ENCODE measurements at regions not wholly inside any gene's neighbourhood (a gene's known extent, or its start where the extent isn't known, plus 50 kb on each side); places are given as distances from the start of the nearest gene placed in this dataset.
"Not testable (repeated sequence)": the region's sequence is repeated elsewhere in the genome, so short reads cannot be mapped to it uniquely, and the experiment has no call there.

GRCh38 chr6:16950302-16950701, 151.5 kb upstream of the STMND1 start:
- DNase-seq (ENCODE audit: low read depth in 4 of 4, low spot score in 1 of 4), result no peak

- DNase-seq (ENCODE audit: low read depth in 4 of 4, low spot score in 1 of 4), result no peak
Measured at GRCh38 chr6:16949716-16950115, 152.1 kb upstream of the STMND1 start.

GRCh38 chr6:16948396-16948795, 153.5 kb upstream of the STMND1 start:
- no peak for DNase-seq (ENCODE audit: low read depth in 4 of 4, low spot score in 1 of 4)

DNA sequence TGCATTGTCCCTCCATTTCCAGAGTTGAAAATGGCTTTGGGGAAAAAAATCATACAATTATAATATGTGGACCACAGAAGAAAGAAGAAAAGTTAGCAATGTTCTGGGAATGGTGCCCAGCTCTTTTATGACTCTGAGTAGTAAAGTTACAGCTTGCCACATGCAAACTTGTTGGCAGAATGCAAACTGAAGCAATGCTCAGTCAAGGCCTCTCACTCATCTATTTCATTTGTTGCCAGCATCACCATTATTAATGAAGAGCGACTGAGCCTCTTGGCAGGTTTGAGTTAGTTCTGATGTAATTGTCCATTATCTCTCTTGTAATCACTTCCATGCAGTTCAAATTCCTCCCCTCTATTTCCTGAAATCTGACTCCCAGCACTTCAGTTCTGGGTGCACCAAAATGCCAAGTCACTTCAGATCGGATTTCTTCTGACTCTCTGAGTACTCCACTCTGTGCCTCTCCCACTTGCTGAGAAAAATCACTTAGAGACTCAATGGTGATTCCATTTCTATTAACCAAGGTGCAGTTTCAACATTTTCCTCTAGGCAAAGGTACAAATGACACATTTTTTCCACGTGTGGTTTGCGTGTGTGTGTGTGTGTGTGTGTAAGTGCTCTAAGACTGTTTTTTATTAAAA, 154.4 kb upstream of the STMND1 start:
- DNase-seq (ENCODE audit: low read depth in 4 of 4, low spot score in 1 of 4), result no peak

DNA sequence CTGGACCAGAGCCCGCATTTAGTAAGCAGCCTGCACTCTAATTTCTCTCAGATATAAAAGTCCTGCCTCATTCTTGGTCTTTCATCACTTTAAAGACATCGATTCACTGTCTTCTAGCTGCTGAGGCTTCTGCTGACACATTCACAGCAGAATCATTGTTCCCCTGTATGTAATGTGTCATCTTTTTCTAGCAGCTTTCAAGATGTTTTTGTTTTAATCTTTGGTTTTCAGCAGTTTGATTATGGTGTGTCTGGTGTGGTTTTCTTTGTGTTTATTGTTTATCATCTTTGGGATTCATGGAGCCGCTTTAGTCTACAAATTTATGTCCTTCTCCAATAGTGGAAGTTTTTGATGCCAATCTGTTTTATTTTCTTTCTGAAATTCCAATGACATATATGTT, 157.3 kb upstream of the STMND1 start:
- DNase-seq (ENCODE audit: low read depth in 4 of 4, low spot score in 1 of 4), result no peak

- no peak for DNase-seq (ENCODE audit: low read depth in 4 of 4, low spot score in 1 of 4)
Measured at GRCh38 chr6:16939839-16940238, 162.0 kb upstream of the STMND1 start.

DNA sequence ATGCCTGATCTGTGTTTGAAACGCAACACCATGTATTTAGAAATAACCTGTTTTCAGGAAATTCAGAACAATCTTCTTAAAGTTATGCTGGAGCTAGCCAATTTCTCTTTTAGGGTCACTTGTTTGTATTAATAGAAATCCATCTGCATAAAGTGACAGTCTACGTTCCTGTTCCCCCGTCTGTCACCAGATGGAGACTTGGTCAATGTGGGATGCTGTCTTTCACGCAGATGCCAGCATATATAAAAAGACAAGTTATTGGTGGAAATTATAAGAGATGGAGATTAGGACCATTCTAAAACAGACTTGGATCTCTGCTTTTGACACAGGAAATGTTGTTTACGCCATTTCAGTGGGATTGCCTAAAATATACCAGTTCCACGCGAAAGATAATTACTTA, 162.5 kb upstream of the STMND1 start:
- no peak for DNase-seq (ENCODE audit: low read depth in 4 of 4, low spot score in 1 of 4)

- DNase-seq (ENCODE audit: low read depth in 4 of 4, low spot score in 1 of 4), result no peak
Measured at GRCh38 chr6:16936893-16937292, 165.0 kb upstream of the STMND1 start.

DNA sequence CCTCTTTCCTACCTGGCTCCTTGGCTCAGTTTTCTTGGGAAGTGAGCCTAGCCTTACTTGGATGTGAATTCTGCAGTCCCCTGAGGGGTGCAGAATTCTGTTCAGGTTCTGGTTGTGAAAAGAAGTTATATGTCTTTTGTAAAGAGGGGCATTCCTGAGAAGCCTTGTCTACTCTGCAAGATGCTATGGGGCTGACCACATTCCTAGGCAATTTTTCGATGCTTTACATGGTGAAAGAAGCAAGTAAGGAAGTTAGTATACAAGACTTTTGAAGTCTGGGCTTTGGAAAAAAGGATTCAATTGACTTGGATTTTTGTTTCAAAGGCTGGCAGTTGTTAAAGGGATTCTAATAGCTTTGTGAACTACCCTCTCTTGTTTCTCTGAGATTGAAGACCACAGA, 167.9 kb upstream of the STMND1 start:
- DNase-seq (ENCODE audit: low read depth in 4 of 4, low spot score in 1 of 4), result no peak

DNA sequence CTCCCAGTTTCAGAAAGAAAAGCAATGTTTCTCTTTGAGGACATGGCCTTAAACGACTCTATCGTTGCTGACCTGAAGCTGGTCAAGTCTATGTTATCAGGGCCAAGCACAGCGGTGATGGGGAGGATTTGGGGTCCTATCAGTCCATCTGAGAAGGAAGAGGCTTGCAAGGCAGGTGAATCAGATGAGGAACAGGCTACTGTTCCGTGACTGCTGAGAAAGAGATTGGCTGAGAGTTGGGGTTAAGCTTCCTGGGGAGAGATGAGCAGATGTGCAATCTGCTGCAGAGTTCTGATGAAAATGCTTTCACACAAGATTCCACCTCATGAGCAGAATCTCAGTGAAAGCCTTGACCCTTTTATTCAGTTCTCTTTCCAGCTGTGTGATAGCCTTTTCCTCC, 168.3 kb upstream of the STMND1 start:
- DNase-seq (ENCODE audit: low read depth in 4 of 4, low spot score in 1 of 4), result no peak

GRCh38 chr6:16932920-16933319, 168.9 kb upstream of the STMND1 start:
- no peak for DNase-seq (ENCODE audit: low read depth in 4 of 4, low spot score in 1 of 4)

DNA sequence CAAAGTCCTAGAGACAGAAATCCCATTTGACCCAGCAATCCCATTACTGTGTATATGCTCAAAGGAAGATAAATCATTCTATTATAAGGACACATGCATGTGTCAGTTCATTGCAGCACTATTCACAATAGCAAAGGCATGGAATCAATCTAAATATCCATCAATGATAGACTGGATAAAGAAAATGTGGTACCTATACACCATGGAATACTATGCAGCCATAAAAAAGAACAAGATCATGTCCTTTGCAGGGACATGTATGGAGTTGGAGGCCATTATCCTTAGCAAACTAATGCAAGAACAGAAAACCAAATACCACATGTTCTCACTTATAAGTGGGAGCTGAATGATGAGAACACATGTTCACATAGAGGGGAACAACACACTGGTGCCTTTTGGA, 169.8 kb upstream of the ATXN1 start:
- not testable (repeated sequence) for DNase-seq (ENCODE audit: low read depth in 4 of 4, low spot score in 1 of 4)

GRCh38 chr6:16930432-16930831, 169.2 kb upstream of the ATXN1 start:
- DNase-seq (ENCODE audit: low read depth in 4 of 4, low spot score in 1 of 4), result no peak

DNA sequence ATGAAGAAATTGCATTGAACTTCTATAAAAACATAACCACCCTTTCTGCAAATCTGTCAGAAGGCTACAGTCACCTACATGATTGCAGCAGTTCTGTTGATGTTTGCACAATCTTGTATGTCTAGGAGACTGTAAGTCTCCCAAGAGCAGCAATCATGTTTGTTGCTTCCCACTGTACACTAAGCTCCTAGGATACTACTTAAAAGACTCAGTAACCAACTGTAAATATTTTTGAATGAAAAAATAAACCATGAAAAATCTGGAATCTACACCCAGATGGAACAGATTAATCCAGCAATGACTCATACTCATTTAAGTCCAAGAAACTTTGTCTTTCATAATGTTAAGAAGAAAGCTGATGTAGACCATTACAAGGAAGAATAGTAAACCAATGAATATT, 168.5 kb upstream of the ATXN1 start:
- no peak for DNase-seq (ENCODE audit: low read depth in 4 of 4, low spot score in 1 of 4)

- DNase-seq (ENCODE audit: low read depth in 4 of 4, low spot score in 1 of 4), result no peak
Measured at GRCh38 chr6:16928387-16928786, 167.1 kb upstream of the ATXN1 start.

DNA sequence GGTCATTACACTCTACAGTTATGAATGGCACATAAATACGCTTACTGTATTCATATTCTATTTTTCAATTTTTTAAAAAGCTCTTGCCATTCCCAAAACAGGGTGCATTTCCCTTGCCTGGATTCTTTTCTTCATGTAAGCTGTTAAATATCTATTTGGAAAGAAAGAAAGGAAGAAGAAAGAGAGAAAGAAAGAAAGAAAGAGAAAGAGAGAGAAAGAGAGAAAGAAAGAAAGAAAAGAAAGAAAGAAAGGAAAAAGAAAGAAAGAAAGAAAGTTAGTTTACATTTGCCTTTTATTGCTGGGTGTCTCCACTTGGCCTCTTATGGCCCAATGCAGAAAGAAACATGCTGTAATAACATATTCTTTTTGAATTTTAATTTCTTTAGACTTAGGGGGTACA, 165.9 kb upstream of the ATXN1 start:
- DNase-seq (ENCODE audit: low read depth in 4 of 4, low spot score in 1 of 4), result no peak

DNA sequence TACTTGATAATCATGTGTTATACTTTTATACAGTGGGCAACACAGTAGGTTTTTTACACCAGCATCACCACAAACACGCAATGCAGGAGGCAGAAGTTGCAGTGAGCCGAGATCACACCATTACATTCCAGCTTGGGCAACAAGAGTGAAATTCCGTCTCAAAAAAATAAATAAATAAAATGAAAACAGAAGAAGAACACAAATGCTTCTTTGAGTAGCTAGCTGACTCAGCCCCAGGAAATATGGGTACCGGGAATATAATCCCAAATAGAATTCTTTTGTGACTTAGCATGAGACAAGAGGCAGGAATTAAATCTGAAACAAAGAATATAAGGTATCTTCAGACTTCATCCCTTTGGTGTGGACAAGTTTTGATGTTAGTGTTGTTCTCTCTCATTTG, 164.2 kb upstream of the ATXN1 start:
- DNase-seq (ENCODE audit: low read depth in 4 of 4, low spot score in 1 of 4), result no peak

DNA sequence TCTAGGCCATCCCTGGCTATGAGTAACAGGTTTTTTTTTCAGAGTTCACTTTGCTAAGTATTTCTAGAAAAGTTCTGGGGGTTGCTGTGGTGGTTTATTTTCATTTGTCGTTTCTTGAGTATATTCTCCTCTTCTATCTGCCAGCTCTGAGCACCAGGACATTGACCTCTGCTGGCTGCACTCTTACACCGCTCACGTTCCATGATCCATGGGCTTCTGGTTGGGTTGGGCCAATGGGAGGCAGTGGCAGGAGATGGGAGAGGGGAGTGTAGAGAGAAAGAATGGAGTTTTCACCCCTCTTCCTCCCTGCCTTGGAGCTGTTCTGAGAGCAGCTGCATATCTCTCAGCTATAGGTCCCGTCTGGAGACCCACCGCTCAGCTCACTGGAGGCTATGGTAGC, 161.0 kb upstream of the ATXN1 start:
- no peak for DNase-seq (ENCODE audit: low read depth in 4 of 4, low spot score in 1 of 4)

- DNase-seq (ENCODE audit: low read depth in 4 of 4, low spot score in 1 of 4), result no peak
Measured at GRCh38 chr6:16921399-16922110, 160.3 kb upstream of the ATXN1 start.

DNA sequence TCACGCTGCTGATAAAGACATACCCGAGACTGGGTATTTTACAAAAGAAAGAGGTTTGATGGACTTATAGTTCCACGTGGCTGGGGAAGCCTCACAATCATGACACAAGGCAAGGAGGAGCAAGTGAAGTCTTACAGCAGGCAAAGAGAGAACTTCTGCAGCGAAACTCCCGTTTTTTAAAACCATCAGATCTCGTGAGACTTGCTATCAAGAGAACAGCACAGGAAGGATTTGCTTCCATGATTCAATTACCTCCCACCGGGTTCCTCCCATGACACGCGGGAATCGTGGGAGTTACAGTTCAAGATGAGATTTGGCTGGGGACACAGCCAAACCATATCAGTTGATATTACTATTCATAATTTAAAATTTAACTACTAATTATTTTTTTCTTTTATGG, 157.3 kb upstream of the ATXN1 start:
- no peak for DNase-seq (ENCODE audit: low read depth in 4 of 4, low spot score in 1 of 4)

- no peak for DNase-seq (ENCODE audit: low read depth in 4 of 4, low spot score in 1 of 4)
Measured at GRCh38 chr6:16914184-16914583, 152.9 kb upstream of the ATXN1 start.

- DNase-seq (ENCODE audit: low read depth in 4 of 4, low spot score in 1 of 4), result no peak
Measured at GRCh38 chr6:16912756-16913155, 151.5 kb upstream of the ATXN1 start.

DNA sequence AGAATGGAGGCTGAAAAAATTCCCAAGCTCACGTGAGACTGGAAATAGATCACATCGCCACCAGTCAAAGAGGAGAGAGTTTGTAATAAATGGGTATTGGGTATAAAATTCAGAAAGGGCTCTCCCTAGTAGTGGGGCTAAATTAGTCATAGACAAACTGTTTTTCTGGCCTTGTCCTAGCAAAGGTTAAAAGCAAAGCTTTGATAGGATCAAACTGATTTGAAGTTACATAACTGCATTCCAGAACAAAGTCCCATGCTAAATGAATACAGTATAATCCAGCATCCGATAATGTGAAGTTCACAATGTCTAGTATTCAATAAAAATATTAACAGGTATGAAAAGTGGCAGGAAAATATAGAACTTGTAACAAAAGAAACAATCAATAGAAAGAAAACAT, 149.8 kb upstream of the ATXN1 start:
- no peak for DNase-seq (ENCODE audit: low read depth in 4 of 4, low spot score in 1 of 4)

All from stimulated activated CD4-positive, alpha-beta T cell treated with anti-CD3 and anti-CD28 coated beads, Interleukin-1b, Interleukin-23, amount 100 ng/mL, for 24 hours (primary cell).